ENCODE measurements at regions not wholly inside any gene's neighbourhood (a gene's known extent, or its start where the extent isn't known, plus 50 kb on each side); places are given as distances from the start of the nearest gene placed in this dataset.
"Not testable (repeated sequence)": the region's sequence is repeated elsewhere in the genome, so short reads cannot be mapped to it uniquely, and the experiment has no call there.

- no peak for DNase-seq
These were observed 803.0 kb upstream of the MGAT4C start for GRCh38 chr12:87059231-87059630.

DNA sequence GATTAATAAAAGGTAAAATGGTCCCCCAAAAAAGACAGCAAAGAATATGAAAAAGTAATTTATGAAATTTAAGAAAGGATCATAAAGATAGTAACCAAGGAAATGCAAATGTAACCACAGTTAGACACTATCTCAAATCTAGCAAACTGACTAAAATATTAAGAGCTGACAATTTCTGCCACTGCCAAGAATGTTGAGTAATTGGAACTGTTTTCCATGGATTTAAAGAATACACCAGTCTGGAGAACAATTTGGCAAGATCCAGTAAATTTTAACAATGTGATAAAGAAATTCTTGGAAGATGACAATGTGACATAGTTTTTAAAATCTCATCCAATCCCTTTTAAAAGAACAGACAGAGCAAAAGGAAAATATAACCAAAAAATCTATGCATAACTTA is 798.0 kb upstream of the MGAT4C start:
- no peak for DNase-seq

- no peak for DNase-seq
These were observed 795.4 kb upstream of the MGAT4C start for GRCh38 chr12:87051621-87052020.

DNA sequence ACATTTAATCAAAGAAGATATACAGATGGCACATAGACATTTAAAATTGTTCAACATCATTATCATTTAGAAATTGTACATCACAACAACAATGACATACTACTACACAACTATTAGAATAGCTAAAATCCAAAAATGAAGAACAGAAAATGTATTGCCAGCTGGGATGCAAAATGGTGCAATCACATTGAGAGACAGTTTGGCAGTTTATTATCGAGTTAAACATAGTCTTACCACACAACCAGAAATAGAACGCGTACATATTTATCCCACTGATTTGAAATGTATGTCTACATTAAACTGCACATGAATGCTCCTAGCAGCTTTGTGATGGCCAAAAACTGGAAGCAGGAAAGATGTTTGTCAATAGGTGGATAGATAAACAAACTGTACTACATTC is 791.5 kb upstream of the MGAT4C start:
- no peak for DNase-seq

DNA sequence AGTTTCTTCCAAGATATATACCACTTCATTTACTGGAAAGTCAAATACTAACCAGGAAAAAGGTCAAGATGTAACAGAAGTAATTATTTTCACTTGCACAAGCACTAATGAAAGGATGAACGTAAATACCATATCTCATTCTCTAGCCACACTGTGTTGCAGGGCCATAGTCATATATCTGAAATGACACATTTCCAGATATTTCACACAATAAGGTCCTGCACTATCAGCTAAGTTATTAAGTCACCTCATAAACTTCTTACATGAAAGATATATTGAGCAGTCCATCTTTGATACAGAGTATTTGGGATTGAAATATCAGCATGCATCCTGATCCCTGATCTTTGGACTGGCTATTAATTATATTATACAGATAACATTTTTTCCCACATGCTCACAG is 783.3 kb upstream of the MGAT4C start:
- DNase-seq = no peak

DNA sequence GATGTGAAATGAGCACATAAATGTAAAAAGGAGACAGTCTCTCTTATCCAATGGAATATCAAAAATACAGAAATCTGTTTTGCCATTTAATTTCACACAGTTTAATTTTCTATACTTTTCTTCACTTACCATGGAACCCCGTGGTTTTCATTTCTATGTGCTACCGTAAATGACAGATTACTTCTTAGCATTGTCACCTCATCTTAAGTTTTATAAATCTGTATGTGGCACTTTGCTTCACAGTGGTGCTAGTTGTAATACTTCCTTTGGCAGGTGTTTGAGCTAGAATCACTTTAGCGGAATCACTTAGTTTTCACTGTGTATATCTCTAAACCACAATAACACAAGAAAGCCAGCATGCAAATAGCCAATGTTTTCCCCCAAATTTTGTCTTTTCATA is 781.9 kb upstream of the MGAT4C start:
- DNase-seq = no peak

DNA sequence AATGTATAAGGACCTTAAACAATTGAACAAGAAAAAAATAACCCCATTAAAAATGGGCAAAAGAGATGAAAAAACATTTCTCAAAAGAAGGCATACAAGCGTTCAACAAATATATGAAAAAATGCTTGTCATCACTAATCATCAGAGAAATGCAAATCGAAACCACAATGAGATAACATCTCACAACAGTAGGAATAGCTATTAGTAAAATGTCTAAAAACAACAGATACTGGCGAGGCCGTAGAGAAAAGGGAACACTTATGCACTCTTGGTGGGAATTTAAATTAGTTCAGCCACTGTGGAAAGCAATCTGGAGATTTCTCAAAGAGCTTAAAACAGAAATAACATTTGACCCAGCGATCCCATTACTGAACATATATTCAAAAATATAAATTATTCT is 769.8 kb upstream of the MGAT4C start:
- DNase-seq = no peak

- DNase-seq = no peak
These were observed 765.2 kb upstream of the MGAT4C start for GRCh38 chr12:87021400-87021799.

DNA sequence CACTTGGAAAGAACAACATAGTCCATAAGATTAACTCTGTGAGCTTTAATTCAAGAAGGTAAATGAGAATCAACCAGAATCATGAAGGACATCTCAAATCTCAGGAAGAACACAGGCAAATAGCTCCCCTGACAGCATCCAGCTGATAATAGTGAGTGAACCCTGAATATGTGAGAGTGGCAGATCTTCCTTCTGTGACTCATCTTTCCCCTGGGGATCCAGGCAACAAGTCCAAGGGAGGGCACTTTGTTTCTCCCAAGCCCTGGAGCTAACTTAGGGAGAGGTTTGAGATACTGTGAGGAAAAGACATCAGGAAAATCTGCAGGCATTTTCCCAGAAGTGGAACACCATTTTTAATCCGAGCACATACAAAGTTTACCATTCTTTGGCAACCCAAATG is 763.9 kb upstream of the MGAT4C start:
- no peak for DNase-seq

DNA sequence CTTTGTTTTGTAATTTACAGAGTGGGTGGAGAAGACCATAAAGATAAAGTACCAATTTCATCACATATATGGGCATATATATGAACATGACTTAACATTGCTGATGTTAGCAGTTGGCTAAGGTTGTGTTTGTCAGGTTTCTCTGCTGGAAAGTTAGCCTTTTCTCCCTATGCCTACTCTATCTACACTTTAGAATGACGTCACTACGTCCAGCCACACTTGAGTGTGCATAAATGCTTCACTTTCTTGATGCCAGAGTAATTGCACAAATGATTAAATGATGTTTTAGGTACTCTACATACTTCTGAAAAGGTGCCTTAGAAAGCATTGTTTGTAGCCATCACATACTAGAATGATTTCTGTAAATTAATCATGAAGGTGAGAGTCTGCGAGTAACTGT is 759.2 kb upstream of the MGAT4C start:
- no peak for DNase-seq

GRCh38 chr12:87008785-87009384 is 752.7 kb upstream of the MGAT4C start:
- DNase-seq = no peak

DNA sequence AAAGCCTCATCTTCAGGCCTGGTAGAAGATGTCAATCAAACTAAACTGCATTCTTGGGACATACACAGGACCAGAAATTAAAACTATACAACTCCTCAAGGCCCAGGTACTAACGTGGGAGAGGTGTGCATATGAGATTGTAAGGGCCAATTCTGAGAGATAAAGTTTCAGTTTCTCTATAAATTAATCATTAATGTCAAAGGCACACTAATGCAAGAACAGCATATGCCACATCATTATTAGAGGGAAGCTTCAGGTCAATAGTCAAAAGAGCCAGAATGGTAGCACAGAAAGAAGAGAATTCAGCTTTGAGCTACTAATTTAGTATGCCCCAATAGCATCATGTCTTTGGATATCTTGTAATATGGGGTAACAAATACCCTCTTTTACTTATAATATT is 744.9 kb upstream of the MGAT4C start:
- DNase-seq = no peak

GRCh38 chr12:86985298-86985697 is 729.1 kb upstream of the MGAT4C start:
- no peak for DNase-seq

- not testable (repeated sequence) for DNase-seq
These were observed 714.4 kb upstream of the MGAT4C start for GRCh38 chr12:86970595-86970994.

- no peak for DNase-seq
These were observed 703.7 kb upstream of the MGAT4C start for GRCh38 chr12:86959766-86960458.

GRCh38 chr12:86950444-86950843 is 694.3 kb upstream of the MGAT4C start:
- no peak for DNase-seq

GRCh38 chr12:86950043-86950442 is 693.9 kb upstream of the MGAT4C start:
- no peak for DNase-seq

- no peak for DNase-seq
These were observed 692.7 kb upstream of the MGAT4C start for GRCh38 chr12:86948851-86949250.

GRCh38 chr12:86945685-86946196 is 689.5 kb upstream of the MGAT4C start:
- DNase-seq = no peak

DNA sequence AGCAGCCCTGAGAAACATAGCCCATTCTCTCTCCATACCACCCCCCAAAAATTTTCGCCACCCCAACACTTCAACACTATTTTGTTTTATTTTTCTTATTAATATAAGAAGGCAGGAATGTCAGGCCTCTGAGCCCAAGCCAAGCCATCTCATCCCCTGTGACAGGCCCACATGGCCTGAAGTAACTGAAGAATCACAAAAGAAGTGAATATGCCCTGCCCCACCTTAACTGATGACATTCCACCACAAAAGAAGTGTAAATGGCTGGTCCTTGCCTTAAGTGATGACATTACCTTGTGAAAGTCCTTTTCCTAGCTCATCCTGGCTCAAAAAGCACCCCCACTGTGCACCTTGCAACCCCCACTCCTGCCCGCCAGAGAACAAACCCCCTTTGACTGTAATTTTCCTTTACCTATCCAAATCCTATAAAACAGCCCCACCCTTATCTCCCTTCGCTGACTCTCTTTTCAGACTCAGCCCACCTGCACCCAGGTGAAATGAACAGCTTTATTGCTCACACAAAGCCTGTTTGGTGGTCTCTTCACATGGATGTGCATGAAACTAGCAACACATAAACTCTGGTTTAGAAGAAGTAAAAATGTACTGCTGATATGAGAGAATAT is 688.1 kb upstream of the MGAT4C start:
- not testable (repeated sequence) for DNase-seq

GRCh38 chr12:86931714-86932113 is 675.5 kb upstream of the MGAT4C start:
- no peak for DNase-seq

- DNase-seq = no peak
These were observed 673.8 kb upstream of the MGAT4C start for GRCh38 chr12:86929962-86930361.

GRCh38 chr12:86917121-86917520 is 660.9 kb upstream of the MGAT4C start:
- DNase-seq = no peak

GRCh38 chr12:86914721-86915120 is 658.5 kb upstream of the MGAT4C start:
- DNase-seq = no peak
